ENCODE measurements at regions not wholly inside any gene's neighbourhood (a gene's known extent, or its start where the extent isn't known, plus 50 kb on each side); places are given as distances from the start of the nearest gene placed in this dataset.
"Not testable (repeated sequence)": the region's sequence is repeated elsewhere in the genome, so short reads cannot be mapped to it uniquely, and the experiment has no call there.

GRCh38 chr2:83900862-83901261, 558.2 kb downstream of the SUCLG1 start:
- Mint-ChIP-seq H3K27me3 (no peaks in the 10 kb centered on the region), H3K9me3 (no peaks in the 10 kb centered on the region), H3K27ac (no peak overlapping the region), H3K36me3 (ENCODE audit: low read depth) (no peaks in the 10 kb centered on the region), H3K4me1 (ENCODE audit: low read depth) (no peaks in the 10 kb centered on the region), H3K4me3 (no peak overlapping the region)
- ATAC-seq (no peak), DNase-seq (no peak)
- TF ChIP-seq CTCF (IDR thresholded peaks at IDR 0.05): no peak
- POLR2A ChIA-PET: no interaction called here
- CTCF ChIA-PET: no interaction called here
- intact Hi-C loops (cut with micrococcal nuclease): no loop called here

DNA sequence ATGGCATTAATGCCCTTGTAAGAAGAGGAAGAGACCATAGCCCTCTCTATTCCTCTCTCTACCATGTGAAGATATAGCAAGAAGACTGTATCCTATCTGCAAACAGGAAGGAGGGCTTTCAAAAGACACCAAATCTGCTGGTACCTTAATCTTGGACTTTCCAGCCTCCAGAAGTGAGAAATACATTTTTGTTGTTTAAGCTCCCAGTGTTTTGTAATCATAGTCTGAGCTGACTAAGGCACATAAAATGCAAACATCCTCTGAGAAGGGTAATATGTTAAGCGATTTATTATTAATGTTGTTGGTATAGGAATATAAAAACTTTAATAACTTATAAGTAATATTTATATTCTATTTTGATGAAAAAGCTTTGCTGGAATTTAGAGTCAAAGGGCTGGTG, 559.8 kb downstream of the SUCLG1 start:
- H3K4me3 Mint-ChIP-seq: no peak overlapping the region
- no peak for DNase-seq
- CTCF ChIA-PET: no interaction called here
- no peaks in the 10 kb centered on the region for H3K27me3 Mint-ChIP-seq
- no peak for TF ChIP-seq CTCF (IDR thresholded peaks at IDR 0.05)
- no peaks in the 10 kb centered on the region for H3K4me1 Mint-ChIP-seq (ENCODE audit: low read depth)
- no peaks in the 10 kb centered on the region for H3K9me3 Mint-ChIP-seq
- no peaks in the 10 kb centered on the region for H3K36me3 Mint-ChIP-seq (ENCODE audit: low read depth)
- H3K27ac Mint-ChIP-seq: no peak overlapping the region
- ATAC-seq: no peak
- POLR2A ChIA-PET: no interaction called here
- intact Hi-C loops (cut with micrococcal nuclease): no loop called here

- no peaks in the 10 kb centered on the region for H3K9me3 Mint-ChIP-seq
- intact Hi-C loops (cut with micrococcal nuclease): no loop called here
- no peak overlapping the region for H3K27ac Mint-ChIP-seq
- H3K36me3 Mint-ChIP-seq (ENCODE audit: low read depth): no peaks in the 10 kb centered on the region
- DNase-seq (no peak), ATAC-seq (no peak)
- ChIA-PET POLR2A (no interaction called here), CTCF (no interaction called here)
- TF ChIP-seq CTCF (IDR thresholded peaks at IDR 0.05): no peak
- no peak overlapping the region for H3K4me3 Mint-ChIP-seq
- no peaks in the 10 kb centered on the region for H3K27me3 Mint-ChIP-seq
- no peaks in the 10 kb centered on the region for H3K4me1 Mint-ChIP-seq (ENCODE audit: low read depth)
Observed at GRCh38 chr2:83894976-83895375, 564.1 kb downstream of the SUCLG1 start.

DNA sequence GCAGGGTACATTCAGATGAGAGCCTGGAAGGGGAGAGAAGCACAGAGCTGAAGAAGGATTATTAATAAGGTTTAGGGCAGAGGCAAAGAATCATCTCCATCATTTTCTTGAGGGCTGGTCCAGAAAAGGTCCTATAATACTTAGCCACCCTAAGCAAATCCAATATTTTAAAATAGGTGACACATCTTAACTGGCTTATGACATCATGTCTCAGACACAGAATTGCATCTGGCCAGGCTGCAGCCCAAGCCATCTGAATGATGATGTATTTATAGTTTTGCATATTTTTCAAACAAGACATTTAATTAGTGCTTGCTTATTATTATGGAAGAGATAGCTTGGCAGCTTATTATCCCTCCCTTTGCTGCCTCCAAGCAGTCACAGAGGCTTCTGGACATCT, 571.3 kb downstream of the SUCLG1 start:
- ChIA-PET CTCF (no interaction called here), POLR2A (no interaction called here)
- Mint-ChIP-seq H3K27me3 (no peaks in the 10 kb centered on the region), H3K4me3 (no peak overlapping the region), H3K4me1 (ENCODE audit: low read depth) (no peaks in the 10 kb centered on the region), H3K36me3 (ENCODE audit: low read depth) (no peaks in the 10 kb centered on the region), H3K9me3 (no peaks in the 10 kb centered on the region), H3K27ac (no peak overlapping the region)
- intact Hi-C loops (cut with micrococcal nuclease): no loop called here
- TF ChIP-seq CTCF (IDR thresholded peaks at IDR 0.05): no peak
- ATAC-seq: no peak
- no peak for DNase-seq

GRCh38 chr2:83879127-83879526, 580.0 kb downstream of the SUCLG1 start:
- no peak for ATAC-seq
- DNase-seq: no peak
- Mint-ChIP-seq H3K4me1 (ENCODE audit: low read depth) (no peaks in the 10 kb centered on the region), H3K27me3 (no peaks in the 10 kb centered on the region), H3K4me3 (no peak overlapping the region), H3K27ac (no peak overlapping the region), H3K9me3 (peaks cover 21% of the 10 kb centered on the region), H3K36me3 (ENCODE audit: low read depth) (no peaks in the 10 kb centered on the region)
- POLR2A ChIA-PET: no interaction called here
- no peak for TF ChIP-seq CTCF (IDR thresholded peaks at IDR 0.05)
- CTCF ChIA-PET: no interaction called here
- intact Hi-C loops (cut with micrococcal nuclease): no loop called here

- H3K4me3 Mint-ChIP-seq; H3K4me1 Mint-ChIP-seq (ENCODE audit: low read depth); CTCF ChIA-PET; ATAC-seq; POLR2A ChIA-PET; H3K27ac Mint-ChIP-seq; H3K36me3 Mint-ChIP-seq (ENCODE audit: low read depth); DNase-seq; intact Hi-C loops (cut with micrococcal nuclease); H3K27me3 Mint-ChIP-seq: not testable (repeated sequence)
- peaks cover 32% of the 10 kb centered on the region for H3K9me3 Mint-ChIP-seq
Observed at GRCh38 chr2:83877261-83877660, 581.8 kb downstream of the SUCLG1 start.

Measured in activated CD8-positive, alpha-beta T cell treated with anti-CD3 and anti-CD28 coated beads for 36 hours (primary cell).